DND-41 (cell line): ENCODE measurements at regions not wholly inside any gene's neighbourhood (a gene's known extent, or its start where the extent isn't known, plus 50 kb on each side); places are given as distances from the start of the nearest gene placed in this dataset.

Experiments used
- EZH2 ChIP-seq: IDR thresholded peaks from 3 replicates; pipeline ENCODE4 v1.6.1; 2012; ENCODE audit warnings: borderline replicate concordance, low read depth, mild to moderate bottlenecking, moderate library complexity, low read length, inconsistent platforms; ENCODE audit not compliant: severe bottlenecking
- TF ChIP-seq, protein P1 (sequence below): IDR thresholded peaks from 2 replicates; pipeline ENCODE4 v1.5.1; 2012; ENCODE audit warnings: borderline replicate concordance, low read length, moderate library complexity, mild to moderate bottlenecking; ENCODE audit not compliant: poor library complexity, severe bottlenecking; ENCODE audit errors: extremely low read depth

DNA sequence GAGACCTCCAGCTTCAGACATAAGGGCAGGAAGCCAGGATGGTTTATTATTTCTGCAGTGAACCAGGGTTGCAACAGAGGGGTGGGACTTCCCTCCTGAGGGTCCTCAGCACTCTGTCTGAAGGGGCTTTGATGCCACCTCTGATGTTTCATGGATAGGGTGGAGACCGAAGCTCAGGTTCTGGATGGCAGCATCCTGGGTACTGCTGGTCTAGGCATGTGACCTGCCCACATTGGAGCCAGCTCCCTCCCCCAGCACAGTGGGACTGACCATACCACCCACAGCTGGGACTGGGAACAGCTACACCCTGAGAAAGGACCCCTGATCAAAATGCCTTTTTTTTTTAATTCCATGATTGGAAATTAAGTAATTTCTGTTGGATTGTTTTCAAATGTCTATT lies 355.2 kb downstream of the ZNF516 start:
- TF ChIP-seq, protein P1, sequence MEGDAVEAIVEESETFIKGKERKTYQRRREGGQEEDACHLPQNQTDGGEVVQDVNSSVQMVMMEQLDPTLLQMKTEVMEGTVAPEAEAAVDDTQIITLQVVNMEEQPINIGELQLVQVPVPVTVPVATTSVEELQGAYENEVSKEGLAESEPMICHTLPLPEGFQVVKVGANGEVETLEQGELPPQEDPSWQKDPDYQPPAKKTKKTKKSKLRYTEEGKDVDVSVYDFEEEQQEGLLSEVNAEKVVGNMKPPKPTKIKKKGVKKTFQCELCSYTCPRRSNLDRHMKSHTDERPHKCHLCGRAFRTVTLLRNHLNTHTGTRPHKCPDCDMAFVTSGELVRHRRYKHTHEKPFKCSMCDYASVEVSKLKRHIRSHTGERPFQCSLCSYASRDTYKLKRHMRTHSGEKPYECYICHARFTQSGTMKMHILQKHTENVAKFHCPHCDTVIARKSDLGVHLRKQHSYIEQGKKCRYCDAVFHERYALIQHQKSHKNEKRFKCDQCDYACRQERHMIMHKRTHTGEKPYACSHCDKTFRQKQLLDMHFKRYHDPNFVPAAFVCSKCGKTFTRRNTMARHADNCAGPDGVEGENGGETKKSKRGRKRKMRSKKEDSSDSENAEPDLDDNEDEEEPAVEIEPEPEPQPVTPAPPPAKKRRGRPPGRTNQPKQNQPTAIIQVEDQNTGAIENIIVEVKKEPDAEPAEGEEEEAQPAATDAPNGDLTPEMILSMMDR = no peak
- TF ChIP-seq EZH2 = no peak
